ENCODE measurements at regions not wholly inside any gene's neighbourhood (a gene's known extent, or its start where the extent isn't known, plus 50 kb on each side); places are given as distances from the start of the nearest gene placed in this dataset.
"Not testable (repeated sequence)": the region's sequence is repeated elsewhere in the genome, so short reads cannot be mapped to it uniquely, and the experiment has no call there.

DNA sequence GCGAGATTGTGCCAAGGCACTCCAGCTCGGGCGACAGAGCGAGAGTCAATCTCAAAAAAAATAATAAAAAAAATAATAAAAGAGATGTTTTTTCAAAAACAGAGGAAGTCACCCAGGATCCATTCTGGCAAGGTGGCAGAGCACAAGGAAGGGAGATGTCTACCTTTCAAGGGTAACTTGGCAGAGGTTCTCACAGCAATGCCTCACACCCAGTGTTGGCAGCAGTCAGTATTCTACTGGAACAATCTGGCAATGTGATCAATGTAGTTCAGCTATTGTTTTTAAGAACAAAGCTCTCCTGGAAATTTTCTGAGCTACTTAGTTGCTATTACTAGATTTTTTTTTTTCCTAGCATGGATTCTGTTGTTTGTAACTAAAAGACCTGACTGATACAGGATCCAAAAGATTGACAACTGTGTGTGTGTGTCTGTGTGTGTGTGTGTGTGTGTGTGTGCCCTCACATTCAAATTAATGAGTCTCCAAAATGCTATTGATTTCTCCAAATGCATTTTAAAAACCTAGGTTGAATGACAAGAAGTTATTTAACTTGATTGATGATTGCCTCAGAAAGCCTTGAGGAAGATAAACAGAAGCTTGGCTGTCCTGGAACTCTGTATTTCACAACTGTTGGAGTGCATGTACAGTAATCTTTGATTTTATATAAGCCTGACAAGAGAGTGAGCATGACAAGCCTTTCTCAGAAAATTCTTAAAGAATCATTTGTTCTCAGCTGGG, 114.1 kb upstream of the RREB1 start:
- DNase-seq: no peak

DNA sequence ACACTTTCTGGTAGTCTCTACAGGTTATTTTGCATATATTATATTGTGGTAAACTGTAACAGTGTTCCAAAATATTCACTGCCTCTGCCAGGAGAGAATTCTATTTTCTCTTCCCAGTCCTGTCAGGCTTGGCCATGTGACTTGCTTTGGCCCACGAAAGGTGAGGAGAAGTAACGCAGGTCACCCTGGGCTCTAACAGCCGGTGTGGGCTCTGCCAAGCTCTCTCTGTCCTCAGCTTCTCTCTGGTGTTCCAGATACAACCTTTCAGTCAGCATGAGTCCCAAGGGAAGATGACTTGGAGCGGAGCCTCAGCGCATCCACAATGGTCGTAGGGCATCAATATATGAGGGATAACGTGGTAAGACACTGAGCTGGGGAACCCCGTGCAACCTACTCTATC, 113.0 kb upstream of the RREB1 start:
- DNase-seq: no peak

DNA sequence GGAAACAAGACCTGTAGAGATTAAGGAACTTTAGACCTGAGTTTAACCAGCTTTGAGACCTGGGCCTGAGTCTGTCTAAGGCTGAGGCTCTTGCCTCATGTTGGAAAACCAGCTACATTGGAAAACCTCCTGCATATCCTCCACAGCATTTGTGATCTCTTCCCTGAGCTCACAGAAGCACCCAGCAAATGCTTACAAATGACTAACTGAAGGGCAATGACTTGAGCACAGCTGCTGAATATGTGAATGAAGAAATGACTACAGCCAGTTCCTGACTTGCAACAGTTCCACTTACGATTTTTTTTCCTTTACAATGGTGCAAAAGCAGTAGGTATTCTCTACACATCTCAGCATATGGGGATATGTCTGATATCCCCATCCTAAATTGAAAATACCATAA, 112.4 kb upstream of the RREB1 start:
- DNase-seq: no peak

DNA sequence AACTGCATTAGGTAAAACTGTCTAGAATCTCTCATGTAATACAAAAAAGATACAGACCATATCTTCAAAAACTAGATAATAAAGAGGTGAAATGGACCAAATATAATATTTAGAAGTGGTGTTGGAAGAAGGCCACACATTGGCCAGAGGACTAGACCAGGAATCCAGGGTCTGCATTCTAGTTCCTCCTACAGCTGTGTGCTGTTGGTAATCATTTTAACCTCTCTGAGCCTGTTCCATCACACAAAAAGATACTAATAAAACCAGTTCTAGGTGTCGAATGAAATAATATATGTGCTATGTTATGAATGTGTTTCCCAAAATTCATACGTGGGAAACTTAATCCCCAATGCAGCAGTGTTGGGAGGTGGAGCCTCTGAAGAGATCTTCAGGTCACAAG, 111.6 kb upstream of the RREB1 start:
- no peak for DNase-seq

DNA sequence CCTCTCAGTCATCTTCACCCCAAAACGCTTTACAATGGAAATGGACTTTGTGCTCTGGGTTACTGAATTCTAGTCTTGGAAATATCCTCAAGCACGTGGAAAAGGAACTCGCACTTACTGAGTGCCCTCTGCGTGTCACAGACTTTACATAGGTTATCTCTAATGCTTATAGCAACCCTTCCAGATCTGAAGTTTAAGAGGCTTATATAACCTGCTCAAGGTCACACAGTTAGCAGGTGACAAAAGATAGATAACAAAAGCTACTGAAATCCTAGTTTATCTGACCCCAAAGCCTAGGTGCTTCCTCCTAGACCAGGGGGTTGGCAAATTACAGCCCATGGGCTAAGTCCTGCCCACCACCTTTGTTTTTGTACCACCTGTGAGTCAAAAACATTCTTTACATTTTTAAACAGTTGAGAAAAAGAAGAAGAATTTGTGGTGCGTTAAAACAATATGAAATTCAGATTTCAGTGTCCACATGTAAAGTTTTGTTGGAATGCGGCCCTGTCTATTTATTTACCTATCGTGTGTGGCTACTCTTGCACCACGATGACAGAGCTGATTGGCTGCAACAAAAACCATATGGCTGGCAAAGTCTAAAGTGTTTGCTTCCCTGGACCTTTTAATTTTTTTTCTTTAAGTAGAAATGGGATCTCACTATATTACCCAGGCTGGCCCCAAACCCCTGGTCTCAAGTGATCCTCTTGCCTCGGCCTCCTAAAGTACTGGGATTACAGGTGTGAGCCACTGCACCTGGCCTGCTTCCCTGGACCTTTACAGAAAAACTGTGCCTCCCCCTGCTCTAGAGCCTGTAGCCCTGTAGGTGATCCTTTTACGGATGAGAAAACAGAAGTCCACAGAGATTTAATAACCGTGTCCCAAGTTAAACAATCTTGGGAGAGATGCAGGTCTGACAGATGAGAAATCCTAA, 110.2 kb upstream of the RREB1 start:
- DNase-seq: no peak

DNA sequence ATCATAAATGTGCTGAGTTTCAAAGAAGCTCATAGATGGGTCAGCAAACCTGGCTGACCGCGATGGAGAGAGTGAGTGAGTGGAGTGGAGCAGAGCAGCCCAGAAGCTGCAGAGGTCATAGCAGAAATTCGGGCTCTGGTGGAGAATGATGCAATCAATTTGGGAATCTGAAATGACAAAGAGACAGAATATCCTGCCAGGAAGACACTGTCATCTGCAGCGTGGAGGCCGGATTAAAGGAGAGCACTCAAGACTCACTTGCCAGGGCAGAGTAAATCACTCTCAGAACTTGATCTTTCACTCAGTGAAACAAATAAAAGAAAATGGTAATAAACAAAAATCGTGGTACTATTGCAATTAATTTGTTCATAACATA, 109.6 kb upstream of the RREB1 start:
- DNase-seq: peak; percentile 31

DNA sequence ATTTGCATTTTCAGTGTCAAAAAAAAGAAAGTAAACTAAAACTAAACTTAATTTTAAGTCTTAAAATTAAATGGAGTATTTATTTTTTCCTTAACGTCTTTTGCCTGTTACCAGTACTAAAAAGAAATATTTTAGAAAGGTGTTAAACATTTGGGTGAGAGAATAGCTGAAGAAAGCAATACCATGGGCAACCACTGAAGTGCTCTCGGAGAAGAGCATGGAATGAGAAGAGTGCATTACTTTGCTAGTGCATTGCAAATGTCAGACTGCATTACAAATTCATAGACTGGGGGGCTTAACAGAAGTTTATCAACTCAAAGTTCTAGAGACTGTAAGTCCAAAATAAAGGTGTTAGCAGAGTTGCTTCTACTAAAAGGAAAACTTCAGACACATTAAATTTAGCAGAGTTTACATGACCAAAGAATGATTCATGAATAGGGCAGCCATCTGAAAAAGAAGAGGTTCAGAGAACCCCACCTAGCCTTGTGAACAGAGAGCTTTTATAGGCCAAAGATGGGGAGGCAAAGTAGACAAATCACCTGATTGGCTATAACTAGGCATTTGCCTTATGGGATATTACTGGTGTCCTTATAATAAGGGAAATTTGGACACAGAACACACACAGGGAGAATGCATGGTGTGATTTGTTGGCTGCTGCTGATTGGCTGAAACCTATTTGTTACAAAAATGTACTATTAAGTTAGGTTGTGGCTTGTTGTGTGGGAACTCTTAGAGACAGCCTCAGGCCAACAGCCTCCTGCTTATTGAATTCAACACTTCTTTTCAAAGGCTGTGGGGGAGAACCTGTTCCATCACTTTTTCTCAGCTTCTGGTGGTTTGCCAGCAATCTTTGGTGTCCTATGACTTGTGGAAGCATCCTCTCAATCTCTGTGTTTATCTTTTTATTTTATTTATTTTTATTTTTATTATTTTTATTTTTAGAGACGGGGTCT, 106.7 kb upstream of the RREB1 start:
- no peak for DNase-seq

DNA sequence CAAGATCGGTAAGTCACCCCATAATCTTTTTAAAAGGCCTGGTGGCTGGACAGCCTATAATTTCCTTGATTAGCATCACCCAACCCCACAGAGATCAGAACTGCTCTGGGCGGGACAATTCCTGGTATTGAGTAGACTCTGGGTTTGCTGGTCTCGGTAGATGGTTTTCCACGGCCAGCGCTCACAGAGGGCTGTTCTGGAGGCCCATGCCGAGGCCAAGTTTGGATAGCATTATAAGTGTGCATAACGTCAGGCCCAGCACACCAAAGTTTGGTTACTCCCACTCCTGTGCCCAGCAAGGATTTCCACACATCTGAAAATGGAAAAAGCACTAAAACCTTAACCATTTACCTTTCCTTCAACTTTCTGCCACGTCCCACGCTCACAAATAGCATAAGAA, 104.7 kb upstream of the RREB1 start:
- no peak for DNase-seq

DNA sequence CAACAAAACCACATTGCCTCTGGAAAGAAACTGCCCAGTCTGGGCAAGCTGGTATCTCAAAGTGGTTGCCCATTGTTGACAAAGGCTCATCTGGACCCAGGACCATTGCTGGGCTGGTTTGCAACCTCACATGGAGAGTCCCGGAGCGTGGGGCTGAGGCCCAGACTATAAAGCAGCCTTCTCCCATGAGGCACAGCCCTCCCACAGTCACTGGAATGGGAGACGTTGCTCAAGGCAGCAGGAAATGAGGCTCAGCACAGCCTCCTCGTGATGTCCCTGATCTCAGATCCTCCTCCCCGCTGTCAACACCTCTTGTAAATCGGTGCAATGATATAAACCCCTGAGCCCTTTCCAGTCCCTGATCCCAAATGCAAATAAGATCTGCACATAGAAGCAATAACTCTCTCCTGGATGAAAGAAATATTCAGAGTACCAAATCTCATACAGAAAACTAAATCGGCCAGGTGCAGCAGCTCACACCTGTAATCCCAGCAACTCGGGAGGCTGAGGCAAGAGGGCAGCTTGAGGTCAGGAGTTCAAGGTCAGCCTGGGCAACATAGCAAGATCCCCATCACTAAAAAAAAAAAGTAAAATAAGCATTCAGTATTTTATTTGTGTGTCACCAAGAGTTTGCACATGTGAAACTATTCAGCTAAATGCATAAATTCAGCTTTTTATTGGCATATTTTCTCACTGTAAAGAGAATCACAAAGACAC, 103.0 kb upstream of the RREB1 start:
- DNase-seq: peak; percentile 54

DNA sequence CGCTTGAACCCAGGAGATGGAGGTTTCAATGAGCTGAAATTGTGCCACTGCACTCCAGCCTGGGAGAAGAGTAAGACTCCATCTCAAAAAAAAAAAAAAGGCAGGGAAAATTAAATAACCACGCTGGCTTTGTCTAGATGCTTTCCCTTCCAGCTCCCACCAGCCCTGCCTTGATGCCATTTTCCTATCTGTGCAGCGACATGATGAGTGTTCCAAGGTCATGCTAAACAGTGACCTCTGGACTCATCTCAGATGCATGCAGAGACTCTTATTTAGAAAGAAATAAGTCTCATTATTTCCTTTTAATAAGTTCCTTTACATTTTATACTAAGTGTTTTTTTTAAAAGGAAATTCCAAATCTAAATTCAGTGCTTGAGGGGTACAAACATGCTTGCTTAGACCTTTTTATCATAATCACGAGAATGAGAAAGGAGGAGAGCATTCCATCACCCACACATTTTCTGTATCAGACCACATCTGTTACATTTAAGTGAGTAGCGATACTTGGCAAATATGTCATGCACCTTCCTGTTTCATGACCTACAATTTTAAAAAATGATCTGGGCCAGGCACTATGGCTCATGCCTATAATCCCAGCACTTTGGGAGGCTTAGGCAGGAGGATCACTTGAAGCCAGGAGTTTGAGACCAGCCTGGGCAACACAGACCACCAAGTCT, 101.1 kb upstream of the RREB1 start:
- DNase-seq: no peak

DNA sequence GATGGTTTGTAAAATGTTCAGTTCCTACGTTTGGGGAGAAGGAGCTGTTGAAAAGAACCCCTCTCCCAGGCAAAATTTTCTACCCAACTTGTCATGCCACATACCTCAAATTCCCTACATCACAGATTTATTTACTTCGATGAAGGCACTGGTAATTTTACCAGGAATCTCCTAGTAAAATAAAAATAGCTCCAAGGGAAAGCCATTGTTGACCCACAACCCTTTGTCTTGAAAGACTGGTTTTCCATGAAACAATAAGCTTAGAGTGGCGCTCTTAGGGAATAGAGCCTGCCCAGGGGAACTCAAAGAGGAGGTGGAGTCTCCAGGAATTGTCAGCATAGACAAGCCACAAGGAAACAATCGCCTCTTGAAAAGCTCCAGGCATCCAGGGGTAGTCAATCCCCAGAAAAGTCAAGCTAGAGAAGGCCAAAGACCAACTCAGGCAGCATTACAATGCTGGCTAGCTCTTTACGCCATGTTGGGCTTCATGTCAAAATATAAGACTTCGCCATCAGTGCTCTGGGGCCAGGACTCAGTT, 99.2 kb upstream of the RREB1 start:
- no peak for DNase-seq

DNA sequence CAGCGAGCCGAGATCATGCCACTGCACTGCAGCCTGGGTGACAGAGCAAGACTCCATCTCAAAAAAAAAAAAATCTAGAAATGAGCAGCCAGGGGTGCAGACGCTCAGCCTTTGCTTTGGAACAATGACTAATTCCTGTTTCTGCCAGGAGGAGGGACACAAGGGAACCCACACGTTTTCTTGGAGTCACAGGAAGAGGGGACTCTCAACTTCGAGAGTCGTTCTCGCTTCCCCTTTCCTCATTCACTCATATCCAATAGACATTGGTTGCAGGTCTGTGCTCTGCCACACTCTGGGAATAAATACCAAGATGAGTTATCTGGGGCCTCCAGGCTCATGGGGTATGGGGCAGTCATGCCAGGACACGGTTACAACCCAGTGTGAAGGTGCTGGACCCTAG, 91.5 kb upstream of the RREB1 start:
- DNase-seq: no peak

DNA sequence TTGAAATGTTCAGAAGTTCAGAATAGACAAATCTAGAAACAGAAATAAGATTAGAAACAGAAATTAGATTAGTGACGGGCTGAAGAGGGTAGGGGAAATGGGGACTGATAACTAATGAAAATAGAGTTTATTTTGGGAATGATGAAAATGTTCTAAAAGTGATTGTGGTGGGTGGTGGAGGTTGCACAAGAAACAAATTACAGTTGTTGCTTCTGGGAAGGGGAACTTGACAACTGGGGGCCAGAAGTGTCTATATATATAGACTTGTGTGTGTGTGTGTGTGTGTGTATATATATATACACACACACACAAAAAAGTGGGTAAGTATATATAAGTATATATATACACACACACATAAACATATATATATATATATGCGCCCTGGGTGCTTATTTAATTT, 86.5 kb upstream of the RREB1 start:
- no peak for DNase-seq

DNA sequence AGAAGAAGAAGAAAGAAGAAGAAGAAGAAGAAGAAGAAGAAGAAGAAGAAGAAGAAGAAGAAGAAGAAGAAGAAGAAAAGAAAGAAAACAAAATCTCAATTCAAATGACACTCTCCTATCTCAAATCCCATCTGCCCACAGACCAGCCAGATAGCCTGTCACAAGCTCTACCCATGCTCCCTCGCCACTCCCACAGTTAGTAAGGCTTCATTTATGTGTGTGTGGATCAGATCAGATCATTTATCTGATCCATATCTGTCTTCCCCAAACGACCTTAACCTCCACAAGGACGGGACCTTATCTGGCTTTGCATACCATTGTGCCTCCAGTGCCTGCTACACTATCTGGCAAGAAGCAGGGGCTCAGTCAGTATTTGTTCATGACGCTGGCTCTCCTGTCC, 81.9 kb upstream of the RREB1 start:
- DNase-seq: no peak

DNA sequence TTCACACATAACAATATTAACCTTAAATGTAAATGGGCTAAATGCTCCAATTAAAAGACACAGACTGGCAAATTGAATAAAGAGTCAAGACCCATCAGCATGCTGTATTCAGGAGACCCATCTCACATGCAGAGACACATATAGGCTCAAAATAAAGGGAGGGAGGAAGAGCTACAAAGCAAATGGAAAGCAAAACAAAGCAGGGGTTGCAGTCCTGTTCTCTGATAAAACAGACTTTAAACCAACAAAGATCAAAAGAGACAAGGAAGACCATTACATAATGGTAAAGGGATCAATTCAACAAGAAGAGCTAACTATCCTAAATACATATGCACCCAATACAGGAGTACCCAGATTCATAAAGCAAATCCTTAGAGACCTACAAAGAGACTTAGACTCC, 78.8 kb upstream of the RREB1 start:
- DNase-seq: not testable (repeated sequence)

DNA sequence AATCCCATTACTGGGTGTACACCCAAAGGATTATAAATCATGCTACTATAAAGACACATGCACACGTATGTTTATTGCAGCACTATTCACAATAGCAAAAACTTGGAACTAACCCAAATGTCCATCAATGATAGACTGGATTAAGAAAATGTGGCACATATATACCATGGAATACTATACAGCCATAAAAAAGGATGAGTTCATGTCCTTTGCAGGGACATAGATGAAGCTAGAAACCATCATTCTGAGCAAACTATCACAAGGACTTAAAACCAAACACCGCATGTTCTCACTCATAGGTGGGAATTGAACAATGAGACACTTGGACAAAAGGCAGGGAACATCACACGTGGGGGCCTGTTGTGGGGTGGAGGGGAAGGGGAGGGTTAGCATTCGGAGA, 76.8 kb upstream of the RREB1 start:
- DNase-seq: not testable (repeated sequence)

DNA sequence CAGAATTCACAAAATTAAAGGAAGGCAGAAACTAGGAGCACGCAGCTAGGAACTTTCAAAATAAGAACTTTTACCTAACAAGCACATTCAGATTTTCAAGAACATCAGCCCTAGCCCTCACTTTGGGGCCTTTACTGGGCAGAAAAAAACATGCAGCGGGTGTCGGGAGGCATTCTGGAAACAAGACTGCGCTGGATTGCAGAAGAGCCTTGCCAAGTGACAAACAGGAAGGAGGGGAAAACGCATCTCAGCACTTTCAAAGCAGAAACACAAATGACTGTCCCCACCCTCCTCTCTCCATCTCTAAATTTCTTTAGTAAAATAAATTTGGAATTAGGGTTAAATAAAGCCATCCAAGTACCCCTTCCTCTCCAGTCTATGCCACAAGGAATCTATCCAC, 74.6 kb upstream of the RREB1 start:
- DNase-seq: no peak

DNA sequence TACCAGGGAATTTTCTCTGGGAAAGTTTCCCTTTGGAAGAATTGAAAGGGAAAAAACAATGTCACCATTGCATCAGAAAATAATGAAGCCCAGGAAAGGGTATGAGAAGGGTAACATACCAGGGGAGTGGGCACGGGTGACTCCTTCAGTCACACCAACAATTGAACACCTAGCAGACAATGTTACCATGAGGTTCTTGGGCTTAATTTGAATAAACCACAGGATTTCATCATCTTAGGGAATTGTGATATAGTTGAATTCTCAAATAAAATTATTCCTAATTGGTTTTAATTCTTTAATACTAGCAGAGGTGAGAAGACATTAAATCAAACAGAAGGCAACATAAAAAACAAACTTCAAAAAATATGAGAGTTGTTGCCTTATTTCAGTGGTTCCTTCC, 73.7 kb upstream of the RREB1 start:
- DNase-seq: no peak

DNA sequence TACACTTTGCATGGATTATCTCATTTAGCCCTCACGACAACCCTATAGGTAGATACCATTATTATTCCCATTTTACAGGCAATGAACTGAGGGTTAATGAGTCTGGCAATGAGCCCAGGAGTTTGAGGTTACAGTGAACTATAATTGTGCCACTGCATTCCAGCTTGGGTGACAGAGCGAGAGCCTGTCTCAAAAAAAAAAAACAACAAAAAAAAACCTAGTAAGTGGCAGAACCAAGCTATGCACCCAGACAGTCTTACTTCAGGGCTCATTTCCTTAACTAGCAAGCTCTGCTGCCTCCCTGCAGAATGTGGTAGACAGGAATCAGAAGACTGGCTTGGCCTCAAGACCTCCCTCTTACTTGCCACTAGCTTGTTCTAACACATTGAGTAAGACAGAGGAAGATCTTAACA, 71.9 kb upstream of the RREB1 start:
- no peak for DNase-seq

DNA sequence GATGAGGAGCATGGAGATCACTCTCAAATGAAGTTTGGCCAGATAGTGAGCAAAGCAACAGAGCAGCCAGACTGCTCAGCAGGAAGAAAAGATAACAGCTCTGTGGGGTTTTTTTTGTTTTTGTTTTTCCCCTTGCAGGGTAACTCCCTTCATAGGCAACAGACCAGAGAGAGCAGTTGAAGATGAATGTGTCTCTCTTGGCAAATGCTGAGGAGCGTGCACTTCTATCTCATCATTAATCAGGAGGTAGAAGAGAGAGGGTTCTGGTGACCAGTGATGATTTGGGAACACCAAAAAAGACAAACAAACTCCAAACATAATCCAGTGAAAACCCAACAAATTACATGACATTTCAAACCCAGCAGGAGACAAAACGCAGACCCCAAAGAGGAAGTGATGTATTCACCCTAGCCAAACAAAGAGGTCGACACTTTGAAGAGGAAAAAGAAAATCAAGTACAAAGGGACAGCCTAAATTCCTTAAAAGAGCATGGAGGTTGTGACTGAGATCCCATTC, 66.2 kb upstream of the RREB1 start:
- no peak for DNase-seq

DNA sequence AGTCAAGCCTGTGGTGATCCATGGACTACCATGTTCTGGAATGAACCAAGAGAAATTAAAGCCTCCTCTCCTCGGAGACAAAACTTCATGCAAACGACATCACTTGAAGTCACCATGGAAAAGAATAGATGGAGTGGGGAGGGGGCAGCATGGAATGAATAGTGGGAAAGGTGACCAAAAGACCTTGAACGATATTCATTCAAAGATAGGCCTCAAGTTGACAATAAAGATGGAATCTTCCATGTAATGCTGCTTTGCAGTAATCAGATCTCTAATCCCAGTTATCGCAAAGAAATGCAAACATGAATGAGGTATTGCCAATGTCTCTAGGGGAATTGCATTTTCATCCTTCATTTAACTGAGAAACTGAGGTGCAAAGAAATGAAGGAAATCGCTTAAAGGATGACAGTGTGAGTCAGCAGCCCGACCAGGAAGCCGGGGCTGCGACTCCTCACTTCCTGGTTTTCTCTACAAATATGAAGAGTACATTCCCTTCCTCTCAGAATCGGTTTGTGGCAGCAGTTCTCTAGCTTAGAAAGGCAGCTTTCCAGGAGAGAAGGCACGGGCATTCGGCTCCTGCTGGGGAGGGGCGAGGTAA, 65.6 kb upstream of the RREB1 start:
- DNase-seq: peak; percentile 30

All from fibroblast of skin of right quadriceps (primary cell).